ENCODE measurements at regions not wholly inside any gene's neighbourhood (a gene's known extent, or its start where the extent isn't known, plus 50 kb on each side); places are given as distances from the start of the nearest gene placed in this dataset.

- intact Hi-C loops (cut with DNase I), result no loop called here
- no peak for DNase-seq (ENCODE audit: low spot score)
Measured at GRCh38 chr12:114206525-114206924, 199.4 kb downstream of the TBX5 start.

GRCh38 chr12:114201794-114202193 lies 204.2 kb downstream of the TBX5 start:
- intact Hi-C loops (cut with DNase I), result no loop called here
- no peak for DNase-seq (ENCODE audit: low spot score)

- intact Hi-C loops (cut with DNase I), result no loop called here
- DNase-seq (ENCODE audit: low spot score), result no peak
Measured at GRCh38 chr12:114194956-114195355, 211.0 kb downstream of the TBX5 start.

- intact Hi-C loops (cut with DNase I), result no loop called here
Measured at GRCh38 chr12:114194066-114194465, 211.9 kb downstream of the TBX5 start.

GRCh38 chr12:114193474-114193873 lies 212.5 kb downstream of the TBX5 start:
- intact Hi-C loops (cut with DNase I), result no loop called here
- no peak for DNase-seq (ENCODE audit: low spot score)

More at GRCh38 chr12:114194066-114194465, 211.9 kb downstream of the TBX5 start:
- DNase-seq (ENCODE audit: low spot score), result no peak

- DNase-seq (ENCODE audit: low spot score), result no peak
- intact Hi-C loops (cut with DNase I), result no loop called here
Measured at GRCh38 chr12:114192549-114192948, 213.4 kb downstream of the TBX5 start.

- DNase-seq (ENCODE audit: low spot score), result no peak
- intact Hi-C loops (cut with DNase I), result no loop called here
Measured at GRCh38 chr12:114192013-114192412, 213.9 kb downstream of the TBX5 start.

- intact Hi-C loops (cut with DNase I), result no loop called here
- no peak for DNase-seq (ENCODE audit: low spot score)
Measured at GRCh38 chr12:114191581-114191980, 214.4 kb downstream of the TBX5 start.

- intact Hi-C loops (cut with DNase I), result no loop called here
- no peak for DNase-seq (ENCODE audit: low spot score)
Measured at GRCh38 chr12:114190971-114191370, 215.0 kb downstream of the TBX5 start.

- intact Hi-C loops (cut with DNase I), result no loop called here
- DNase-seq (ENCODE audit: low spot score), result no peak
Measured at GRCh38 chr12:114189266-114189665, 216.7 kb downstream of the TBX5 start.

- intact Hi-C loops (cut with DNase I), result no loop called here
- DNase-seq (ENCODE audit: low spot score), result no peak
Measured at GRCh38 chr12:114186241-114187002, 219.5 kb downstream of the TBX5 start.

- intact Hi-C loops (cut with DNase I), result no loop called here
- no peak for DNase-seq (ENCODE audit: low spot score)
Measured at GRCh38 chr12:114185036-114185435, 218.9 kb upstream of the RBM19 start.

- no peak for DNase-seq (ENCODE audit: low spot score)
- intact Hi-C loops (cut with DNase I), result no loop called here
Measured at GRCh38 chr12:114174326-114174725, 208.2 kb upstream of the RBM19 start.

GRCh38 chr12:114172135-114172534 lies 206.0 kb upstream of the RBM19 start:
- DNase-seq (ENCODE audit: low spot score), result no peak
- intact Hi-C loops (cut with DNase I), result no loop called here

- DNase-seq (ENCODE audit: low spot score), result no peak
- intact Hi-C loops (cut with DNase I), result loop anchor here (5.0 to 10.0 kb wide), 2 partner anchors 304 to 327 kb away; no protein-coding TSS in a partner anchor
Measured at GRCh38 chr12:114168061-114168460, 201.9 kb upstream of the RBM19 start.

GRCh38 chr12:114167431-114167830 lies 201.3 kb upstream of the RBM19 start:
- DNase-seq (ENCODE audit: low spot score), result no peak
- intact Hi-C loops (cut with DNase I), result loop anchor here (5.0 to 10.0 kb wide), 2 partner anchors 305 to 327 kb away; no protein-coding TSS in a partner anchor

- intact Hi-C loops (cut with DNase I), result loop anchor here (5.0 to 10.0 kb wide), 2 partner anchors 306 to 328 kb away; no protein-coding TSS in a partner anchor
- DNase-seq (ENCODE audit: low spot score), result no peak
Measured at GRCh38 chr12:114166362-114166761, 200.2 kb upstream of the RBM19 start.

GRCh38 chr12:114165921-114166320 lies 199.8 kb upstream of the RBM19 start:
- DNase-seq (ENCODE audit: low spot score), result no peak
- intact Hi-C loops (cut with DNase I), result loop anchor here (5.0 to 10.0 kb wide), 2 partner anchors 306 to 329 kb away; no protein-coding TSS in a partner anchor

GRCh38 chr12:114164351-114164750 lies 198.2 kb upstream of the RBM19 start:
- DNase-seq (ENCODE audit: low spot score), result no peak
- intact Hi-C loops (cut with DNase I), result loop anchor here in 1 of 2 donors (10.0 kb wide), 1 partner anchor 330 kb away; no protein-coding TSS in a partner anchor

GRCh38 chr12:114163771-114164170 lies 197.6 kb upstream of the RBM19 start:
- no peak for DNase-seq (ENCODE audit: low spot score)
- intact Hi-C loops (cut with DNase I), result loop anchor here in 1 of 2 donors (10.0 kb wide), 1 partner anchor 331 kb away; no protein-coding TSS in a partner anchor

- intact Hi-C loops (cut with DNase I), result loop anchor here in 1 of 2 donors (10.0 kb wide), 1 partner anchor 334 kb away; no protein-coding TSS in a partner anchor
Measured at GRCh38 chr12:114160445-114160844, 194.3 kb upstream of the RBM19 start.

More at GRCh38 chr12:114160445-114160844, 194.3 kb upstream of the RBM19 start:
- DNase-seq (ENCODE audit: low spot score), result no peak

All from posterior vena cava (tissue), 2 donors.